Tibial artery (tissue), 4 donors: ENCODE measurements at regions not wholly inside any gene's neighbourhood (a gene's known extent, or its start where the extent isn't known, plus 50 kb on each side); places are given as distances from the start of the nearest gene placed in this dataset.
A peak's percentile ranks its signal among the peaks of the same experiment; 100 is the strongest.

Experiments used
- DNase-seq, 2 donors: peaks; one replicate each; pipeline ENCODE4 v3.0.0-alpha.2; 2019
- H3K27ac ChIP-seq, 2 donors: fragments of 200-600 bp; sonication (generic) in 1 of 2; 1 replicate in 1 of 2; 2 replicates in 1 of 2; pipeline ENCODE4 v1.5.1; 2018 to 2019; ENCODE audit warnings: mild to moderate bottlenecking in 1 of 2
- H3K27me3 ChIP-seq, 2 donors: fragments of 200-600 bp; sonication (generic) in 1 of 2; one replicate each; pipeline versions ENCODE4 v1.5.1 to v1.6.0; 2016 to 2019
- H3K36me3 ChIP-seq, 3 donors: fragments of 200-600 bp; sonication (generic) in 2 of 3; one replicate each; pipeline ENCODE4 v1.5.1; 2016 to 2019; ENCODE audit warnings: mild to moderate bottlenecking in 2 of 3
- H3K4me1 ChIP-seq, 4 donors: fragments of 200-600 bp; sonication (generic) in 2 of 4; 1 replicate in 3 of 4; 2 replicates in 1 of 4; pipeline ENCODE4 v1.5.1; 2016 to 2019
- H3K4me3 ChIP-seq, 2 donors: fragments of 200-600 bp; sonication (generic) in 1 of 2; 1 replicate in 1 of 2; 2 replicates in 1 of 2; pipeline ENCODE4 v1.5.1; 2018 to 2019; ENCODE audit warnings: mild to moderate bottlenecking in 2 of 2
- H3K9me3 ChIP-seq, 3 donors: fragments of 200-600 bp; sonication (generic) in 1 of 3; one replicate each; pipeline ENCODE4 v1.5.1; 2016 to 2019
- intact Hi-C: fragments of 100-400 bp; cut with DNase I; formaldehyde crosslinking; loops from one replicate; pipeline ENCODE4 v1.15.0; 2023; ENCODE audit warnings: low total_unique reads
- TF ChIP-seq, protein P1 (sequence below), 2 experiments: fragments of 200-600 bp in 1 of 2; fragments of 450-650 bp in 1 of 2; IDR thresholded peaks; one replicate each; pipeline ENCODE4 v1.5.1; 2017 to 2019; ENCODE audit warnings: antibody characterized with exemption in 2 of 2, mild to moderate bottlenecking in 1 of 2, moderate library complexity in 1 of 2

GRCh38 chr1:5756434-5757186 lies 235.6 kb downstream of the NPHP4 start:
- Histone ChIP-seq H3K27me3 (peaks cover 0 to 66% of the 10 kb centered on the region in 2 donors), H3K9me3 (no peaks in the 10 kb centered on the region), H3K4me3 (no peak overlapping the region), H3K36me3 (no peaks in the 10 kb centered on the region), H3K4me1 (no peaks in the 10 kb centered on the region), H3K27ac (no peak overlapping the region)
- DNase-seq: peak in 1 of 2 donors; percentile 34
- TF ChIP-seq, protein P1, sequence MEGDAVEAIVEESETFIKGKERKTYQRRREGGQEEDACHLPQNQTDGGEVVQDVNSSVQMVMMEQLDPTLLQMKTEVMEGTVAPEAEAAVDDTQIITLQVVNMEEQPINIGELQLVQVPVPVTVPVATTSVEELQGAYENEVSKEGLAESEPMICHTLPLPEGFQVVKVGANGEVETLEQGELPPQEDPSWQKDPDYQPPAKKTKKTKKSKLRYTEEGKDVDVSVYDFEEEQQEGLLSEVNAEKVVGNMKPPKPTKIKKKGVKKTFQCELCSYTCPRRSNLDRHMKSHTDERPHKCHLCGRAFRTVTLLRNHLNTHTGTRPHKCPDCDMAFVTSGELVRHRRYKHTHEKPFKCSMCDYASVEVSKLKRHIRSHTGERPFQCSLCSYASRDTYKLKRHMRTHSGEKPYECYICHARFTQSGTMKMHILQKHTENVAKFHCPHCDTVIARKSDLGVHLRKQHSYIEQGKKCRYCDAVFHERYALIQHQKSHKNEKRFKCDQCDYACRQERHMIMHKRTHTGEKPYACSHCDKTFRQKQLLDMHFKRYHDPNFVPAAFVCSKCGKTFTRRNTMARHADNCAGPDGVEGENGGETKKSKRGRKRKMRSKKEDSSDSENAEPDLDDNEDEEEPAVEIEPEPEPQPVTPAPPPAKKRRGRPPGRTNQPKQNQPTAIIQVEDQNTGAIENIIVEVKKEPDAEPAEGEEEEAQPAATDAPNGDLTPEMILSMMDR (IDR thresholded peaks at IDR 0.05): no peak
- intact Hi-C loops: no loop called here

DNA sequence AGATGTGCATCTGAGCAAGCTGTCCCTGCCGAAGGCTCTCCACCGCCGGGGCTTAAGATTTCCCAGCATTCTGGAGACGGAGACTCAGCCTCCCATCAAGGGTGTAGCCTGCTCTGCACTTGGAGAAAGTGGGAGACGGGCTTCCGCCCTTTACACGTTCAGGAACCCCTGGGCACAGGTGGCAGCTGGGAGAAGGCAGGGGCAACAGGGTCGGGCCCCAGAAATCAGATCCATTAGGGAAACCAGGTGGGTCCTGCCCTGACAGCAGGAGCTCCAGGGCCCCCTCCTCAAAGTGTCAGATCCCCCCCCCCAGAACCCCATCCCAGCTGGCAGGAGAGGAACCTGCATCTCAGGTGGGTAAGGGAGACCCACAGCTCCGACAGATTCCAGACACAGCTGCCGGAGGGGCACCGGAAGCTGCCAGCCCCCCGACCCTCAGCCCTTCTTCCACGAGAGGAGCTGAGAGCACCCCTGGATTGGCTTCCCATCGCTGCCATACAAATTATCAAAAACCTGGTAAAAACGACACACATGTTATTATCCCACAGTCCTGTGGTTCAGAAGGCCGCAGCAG lies 236.6 kb downstream of the NPHP4 start:
- DNase-seq: peak in 1 of 2 donors; percentile 54
- Histone ChIP-seq H3K9me3 (no peaks in the 10 kb centered on the region), H3K27ac (no peak overlapping the region), H3K4me3 (no peak overlapping the region), H3K27me3 (peaks cover 0 to 72% of the 10 kb centered on the region in 2 donors), H3K36me3 (no peaks in the 10 kb centered on the region), H3K4me1 (no peaks in the 10 kb centered on the region)
- TF ChIP-seq, protein P1 (IDR thresholded peaks at IDR 0.05): no peak
- intact Hi-C loops: no loop called here

DNA sequence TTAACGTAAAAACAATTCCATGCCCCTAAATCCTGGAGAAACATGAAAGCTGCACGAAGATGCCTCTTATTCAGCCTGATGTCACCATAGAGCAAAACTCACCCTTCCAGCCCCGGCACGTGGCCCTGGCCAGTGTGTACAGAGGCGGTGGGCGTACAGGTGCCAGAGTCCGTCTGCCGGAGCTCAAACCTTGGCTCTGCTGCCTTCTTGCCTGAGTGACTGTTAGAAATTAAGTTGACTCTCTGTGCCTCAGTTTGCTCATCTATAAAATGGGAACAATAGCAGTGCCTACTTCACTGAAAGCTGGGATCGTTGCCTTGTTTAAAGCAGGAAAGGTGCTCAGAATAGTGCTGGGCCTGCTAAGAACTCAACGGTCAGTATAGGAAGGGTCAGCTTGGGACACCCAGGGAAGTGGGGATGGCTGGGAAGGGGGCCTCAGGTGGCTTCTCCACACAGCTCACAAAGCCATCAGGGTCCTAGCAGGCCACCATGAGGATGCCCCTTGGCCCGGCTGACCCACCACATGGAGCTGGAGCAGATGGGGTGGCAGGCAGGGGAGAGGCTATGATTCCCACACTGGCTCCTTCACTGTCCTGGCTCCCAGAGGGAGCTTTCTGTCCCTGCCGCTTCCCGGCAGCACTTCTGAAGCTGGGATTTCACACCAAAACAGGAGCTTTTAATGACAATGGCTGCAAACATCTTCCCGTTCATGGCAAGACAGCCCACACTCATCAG lies 237.2 kb downstream of the NPHP4 start:
- Histone ChIP-seq H3K4me3 (no peak overlapping the region), H3K9me3 (no peaks in the 10 kb centered on the region), H3K4me1 (no peaks in the 10 kb centered on the region), H3K27me3 (peaks cover 0 to 78% of the 10 kb centered on the region in 2 donors), H3K36me3 (no peaks in the 10 kb centered on the region), H3K27ac (no peak overlapping the region)
- intact Hi-C loops: no loop called here
- TF ChIP-seq, protein P1 (IDR thresholded peaks at IDR 0.05): no peak
- peak in 1 of 2 donors; percentile 38 for DNase-seq

DNA sequence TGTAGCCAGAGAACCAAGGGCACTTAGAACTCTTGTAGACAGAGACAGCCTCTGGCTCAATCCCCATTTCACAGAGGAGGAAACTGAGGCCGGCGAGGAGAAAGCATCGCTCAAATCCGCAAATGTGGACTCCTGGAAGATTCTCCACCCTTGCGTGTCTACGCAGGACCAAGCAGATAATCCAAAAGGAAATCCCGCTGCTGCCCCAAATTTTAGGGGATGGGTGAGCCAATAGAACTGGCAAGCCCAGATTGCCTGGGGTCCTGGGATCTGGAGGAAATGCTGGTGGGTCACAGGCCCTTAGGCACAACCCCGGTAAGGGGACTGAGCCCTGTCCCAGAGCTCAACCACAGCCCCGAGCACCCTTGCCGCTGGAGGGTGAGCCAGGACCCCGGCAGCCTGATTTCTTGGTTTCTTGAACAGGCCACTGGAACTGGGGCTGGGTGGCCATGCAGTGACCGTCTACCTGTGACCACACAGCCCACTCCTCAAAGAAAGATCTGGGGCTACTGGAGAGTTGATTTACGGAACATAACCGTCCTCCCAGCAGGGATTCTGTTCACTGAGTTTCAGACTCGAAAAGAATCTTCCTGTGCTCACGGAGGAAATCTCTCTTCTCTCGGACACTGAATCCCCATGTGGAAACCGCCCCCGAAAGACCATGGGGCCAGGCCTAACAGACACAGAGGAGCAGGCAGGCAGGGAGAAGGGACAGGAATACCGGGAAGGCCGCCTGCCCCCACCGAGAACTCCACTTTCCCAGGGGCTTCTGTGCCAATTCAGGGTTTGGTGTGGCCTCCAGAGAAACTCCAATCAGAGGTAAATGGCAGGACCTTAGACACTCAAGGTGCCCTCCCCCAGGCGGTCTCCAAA lies 238.4 kb downstream of the NPHP4 start:
- Histone ChIP-seq H3K9me3 (no peaks in the 10 kb centered on the region), H3K27me3 (peaks cover 0 to 78% of the 10 kb centered on the region in 2 donors), H3K27ac (no peak overlapping the region), H3K4me3 (no peak overlapping the region), H3K36me3 (no peaks in the 10 kb centered on the region), H3K4me1 (no peaks in the 10 kb centered on the region)
- peak in 1 of 2 donors; percentile 44 for DNase-seq
- intact Hi-C loops: no loop called here
- TF ChIP-seq, protein P1 (IDR thresholded peaks at IDR 0.05): no peak
